PC-3 (cell line): ENCODE measurements at regions not wholly inside any gene's neighbourhood (a gene's known extent, or its start where the extent isn't known, plus 50 kb on each side); places are given as distances from the start of the nearest gene placed in this dataset.

Experiments
- ATAC-seq: fragments of 200-7000 bp; cut with Tn5 transposase; 2 replicates; pipeline ENCODE4 v1.9.1; 2020; ENCODE audit warnings: mild to moderate bottlenecking, moderate library complexity
- BruUV-seq: library from RNA; stranded (reverse); fragments of 400-500 nt; replicated peaks from 2 replicates; lab custom pipeline; 2021; lab: Mats Ljungman, UMichigan
- CTCF ChIA-PET: fragments of 300-600 bp; sonication (Branson Sonifier 250); formaldehyde crosslinking; loops from one replicate; lab custom pipeline; 2022; ENCODE audit warnings: antibody characterized with exemption; lab: Charles Lee
- POLR2A ChIA-PET: fragments of 300-600 bp; sonication (Branson Sonifier 250); formaldehyde crosslinking; loops from one replicate; lab custom pipeline; 2022; ENCODE audit warnings: antibody characterized with exemption; ENCODE audit not compliant: unreplicated experiment; lab: Charles Lee
- DNase-seq: peaks from one replicate; pipeline ENCODE4 v3.0.0-alpha.2; 2015
- H2AFZ ChIP-seq: fragments of 300-600 bp; sonication (generic); 2 replicates; pipeline ENCODE4 v1.6.0; 2016; ENCODE audit warnings: antibody characterized with exemption, low read length
- H3F3A ChIP-seq: fragments of 300-600 bp; sonication (generic); one replicate; pipeline ENCODE4 v1.6.0; 2017; ENCODE audit warnings: antibody characterized with exemption, low read length, control low read depth, mild to moderate bottlenecking; ENCODE audit not compliant: unreplicated experiment
- H3K27ac ChIP-seq: fragments of 300-600 bp; sonication (generic); 2 replicates; pipeline ENCODE4 v1.5.1; 2016; ENCODE audit warnings: mild to moderate bottlenecking, low read length
- H3K27me3 ChIP-seq: fragments of 300-600 bp; sonication (generic); 2 replicates; pipeline ENCODE4 v1.6.1; 2016; ENCODE audit warnings: low read length, mixed read lengths
- H3K36me3 ChIP-seq: fragments of 300-600 bp; sonication (generic); 2 replicates; pipeline ENCODE4 v1.6.1; 2016; ENCODE audit warnings: low read depth, mixed run types, low read length, mixed read lengths
- H3K4me1 ChIP-seq: fragments of 300-600 bp; sonication (generic); 2 replicates; pipeline ENCODE4 v1.5.1; 2016; ENCODE audit warnings: low read length; ENCODE audit not compliant: insufficient read depth
- H3K4me2 ChIP-seq: fragments of 300-600 bp; sonication (generic); 2 replicates; pipeline ENCODE4 v1.6.0; 2016; ENCODE audit warnings: low read length
- H3K4me3 ChIP-seq: fragments of 300-600 bp; sonication (generic); 2 replicates; pipeline ENCODE4 v1.5.1; 2016; ENCODE audit warnings: mild to moderate bottlenecking, low read length, mixed read lengths
- H3K79me2 ChIP-seq: fragments of 300-600 bp; sonication (generic); 2 replicates; pipeline ENCODE4 v1.6.1; 2017; ENCODE audit warnings: low read length, mixed read lengths
- H3K9ac ChIP-seq: fragments of 300-600 bp; sonication (generic); 2 replicates; pipeline ENCODE4 v1.6.0; 2016; ENCODE audit warnings: mild to moderate bottlenecking, low read length
- H3K9me2 ChIP-seq: fragments of 300-600 bp; sonication (generic); replicated peaks from 2 replicates; pipeline ENCODE4 v1.6.1; 2016; ENCODE audit warnings: mixed run types, low read length, mixed read lengths
- H3K9me3 ChIP-seq: fragments of 300-600 bp; sonication (generic); 2 replicates; pipeline ENCODE4 v1.6.1; 2016; ENCODE audit warnings: low read length, mixed read lengths
- H4K20me1 ChIP-seq: fragments of 300-600 bp; sonication (generic); 2 replicates; pipeline ENCODE4 v1.6.1; 2016; ENCODE audit warnings: low read length, mixed read lengths
- CTCF ChIP-seq: fragments of 300-600 bp; sonication (generic); conservative IDR thresholded peaks from 2 replicates; pipeline ENCODE4 v1.5.1; 2017; ENCODE audit warnings: antibody characterized with exemption, low read depth, mild to moderate bottlenecking, low read length
- EZH2 ChIP-seq: fragments of 300-600 bp; sonication (generic); IDR thresholded peaks from one replicate; pipeline ENCODE4 v1.6.1; 2017; ENCODE audit warnings: antibody characterized with exemption, mild to moderate bottlenecking, low read length; ENCODE audit not compliant: unreplicated experiment
- EZH2phosphoT487 ChIP-seq: fragments of 300-600 bp; sonication (generic); IDR thresholded peaks from 2 replicates; pipeline ENCODE4 v1.6.1; 2018; ENCODE audit warnings: mild to moderate bottlenecking, antibody characterized with exemption, low read length, borderline replicate concordance
- intact Hi-C: fragments of 100-400 bp; cut with micrococcal nuclease; formaldehyde crosslinking; loops from 2 replicates; pipeline ENCODE4 v1.9.0; 2023

GRCh38 chr10:10938676-10939075 lies 79.0 kb upstream of the CELF2 start:
- CTCF ChIA-PET = no interaction called here
- intact Hi-C loops = no loop called here
- no peaks in the 10 kb centered on the region for H3K36me3 ChIP-seq
- no peaks in the 10 kb centered on the region for H3F3A ChIP-seq
- H3K9me3 ChIP-seq = no peaks in the 10 kb centered on the region
- H3K4me3 ChIP-seq = no peak overlapping the region
- TF ChIP-seq EZH2phosphoT487 (no peak), CTCF (no peak), EZH2 (no peak)
- no peaks in the 10 kb centered on the region for H4K20me1 ChIP-seq
- ATAC-seq (no peak), DNase-seq (no peak)
- H3K4me2 ChIP-seq = no peak overlapping the region
- H3K9me2 ChIP-seq = no peaks in the 10 kb centered on the region
- no TSS peak for BruUV-seq
- no peaks in the 10 kb centered on the region for H3K79me2 ChIP-seq
- no peaks in the 10 kb centered on the region for H3K4me1 ChIP-seq
- H3K27me3 ChIP-seq = no peaks in the 10 kb centered on the region
- H3K9ac ChIP-seq = no peak overlapping the region
- no peak overlapping the region for H2AFZ ChIP-seq
- POLR2A ChIA-PET = no interaction called here
- H3K27ac ChIP-seq = no peak overlapping the region

GRCh38 chr10:10941127-10941730 lies 76.4 kb upstream of the CELF2 start:
- H4K20me1 ChIP-seq = no peaks in the 10 kb centered on the region
- no peaks in the 10 kb centered on the region for H3F3A ChIP-seq
- H3K9ac ChIP-seq = no peak overlapping the region
- no peaks in the 10 kb centered on the region for H3K27me3 ChIP-seq
- TF ChIP-seq EZH2phosphoT487 (no peak), EZH2 (no peak), CTCF (no peak)
- DNase-seq (no peak), ATAC-seq (no peak)
- no peaks in the 10 kb centered on the region for H3K79me2 ChIP-seq
- no peaks in the 10 kb centered on the region for H3K9me2 ChIP-seq
- H3K4me2 ChIP-seq = no peak overlapping the region
- CTCF ChIA-PET = no interaction called here
- H3K9me3 ChIP-seq = no peaks in the 10 kb centered on the region
- no TSS peak for BruUV-seq
- intact Hi-C loops = no loop called here
- no peaks in the 10 kb centered on the region for H3K4me1 ChIP-seq
- H3K27ac ChIP-seq = no peak overlapping the region
- POLR2A ChIA-PET = no interaction called here
- no peak overlapping the region for H3K4me3 ChIP-seq
- H3K36me3 ChIP-seq = no peaks in the 10 kb centered on the region
- no peak overlapping the region for H2AFZ ChIP-seq

- H4K20me1 ChIP-seq = no peaks in the 10 kb centered on the region
- no peaks in the 10 kb centered on the region for H3K36me3 ChIP-seq
- H3K79me2 ChIP-seq = no peaks in the 10 kb centered on the region
- H3K4me3 ChIP-seq = no peak overlapping the region
- ATAC-seq (no peak), DNase-seq (no peak)
- H3F3A ChIP-seq = no peaks in the 10 kb centered on the region
- no peaks in the 10 kb centered on the region for H3K27me3 ChIP-seq
- intact Hi-C loops = no loop called here
- ChIA-PET POLR2A (no interaction called here), CTCF (no interaction called here)
- BruUV-seq = no TSS peak
- H3K9me3 ChIP-seq = no peaks in the 10 kb centered on the region
- H3K27ac ChIP-seq = no peak overlapping the region
- no peak overlapping the region for H3K9ac ChIP-seq
- no peak overlapping the region for H2AFZ ChIP-seq
- H3K9me2 ChIP-seq = no peaks in the 10 kb centered on the region
- H3K4me1 ChIP-seq = no peaks in the 10 kb centered on the region
- no peak overlapping the region for H3K4me2 ChIP-seq
- no peak for TF ChIP-seq EZH2phosphoT487
Measured at GRCh38 chr10:10942441-10942840, 75.2 kb upstream of the CELF2 start.
